H1 (cell line): ENCODE measurements at regions not wholly inside any gene's neighbourhood (a gene's known extent, or its start where the extent isn't known, plus 50 kb on each side); places are given as distances from the start of the nearest gene placed in this dataset.

Experiments
- CTCF ChIA-PET: fragments of 300-600 bp; sonication (Branson Sonifier 250); formaldehyde crosslinking; loops from one replicate; lab custom pipeline; 2021; ENCODE audit not compliant: partially characterized antibody; lab: Charles Lee
- POLR2A ChIA-PET: fragments of 300-600 bp; sonication (Branson Sonifier 250); formaldehyde crosslinking; loops from one replicate; lab custom pipeline; 2021; ENCODE audit warnings: inconsistent platforms; ENCODE audit not compliant: partially characterized antibody; lab: Charles Lee
- DNase-seq, 2 experiments: peaks; one replicate each; pipeline versions ENCODE4 v3.0.0 to v3.0.0-alpha.2; 2010 to 2022; ENCODE audit warnings: low spot score in 2 of 2, low read depth in 1 of 2, mixed read lengths in 1 of 2
- FAIRE-seq: peaks from 2 replicates; lab custom pipeline; 2011; peaks lifted over from hg19 to GRCh38; lab: Jason Lieb, UNC
- H2AFZ ChIP-seq: 2 replicates; pipeline ENCODE4 v1.8.1; 2012; ENCODE audit warnings: low read length, inconsistent platforms
- H2AK5ac ChIP-seq: 2 replicates; pipeline ENCODE4 v1.6.1; 2013; ENCODE audit warnings: low read depth, low read length
- H2BK120ac ChIP-seq: replicated peaks from 2 replicates; pipeline ENCODE3; 2013; ENCODE audit warnings: low read depth, low read length, inconsistent platforms
- H2BK12ac ChIP-seq: 2 replicates; pipeline ENCODE4 v1.6.1; 2013; ENCODE audit warnings: low read depth, low read length
- H2BK15ac ChIP-seq: 2 replicates; pipeline ENCODE4 v1.6.1; 2013; ENCODE audit warnings: low read length
- H2BK20ac ChIP-seq: 2 replicates; pipeline ENCODE4 v1.6.1; 2013; ENCODE audit warnings: low read length
- H2BK5ac ChIP-seq: 2 replicates; pipeline ENCODE4 v1.6.1; 2013; ENCODE audit warnings: low read depth, low read length
- H3K14ac ChIP-seq: 2 replicates; pipeline ENCODE4 v1.6.1; 2013; ENCODE audit warnings: inconsistent platforms; ENCODE audit not compliant: insufficient read length
- H3K18ac ChIP-seq: 2 replicates; pipeline ENCODE4 v1.6.1; 2013; ENCODE audit warnings: low read length; ENCODE audit errors: extremely low read depth
- H3K23ac ChIP-seq: 2 replicates; pipeline ENCODE4 v1.6.1; 2013; ENCODE audit warnings: inconsistent platforms; ENCODE audit not compliant: insufficient read length
- H3K23me2 ChIP-seq: 2 replicates; pipeline ENCODE4 v1.6.1; 2013; ENCODE audit warnings: low read depth, low read length
- H3K27ac ChIP-seq: 2 replicates; pipeline ENCODE4 v1.6.1; 2011; ENCODE audit warnings: low read depth, low read length, inconsistent platforms
- H3K27me3 ChIP-seq, 4 experiments: replicated peaks in 1 of 4; 1 replicate in 1 of 4; 2 replicates in 3 of 4; pipeline versions ENCODE4 v1.6.1 to v1.8.1; 2011 to 2013; ENCODE audit warnings: low read length in 3 of 4, mild to moderate bottlenecking in 3 of 4, inconsistent platforms in 2 of 4, mixed read lengths in 2 of 4, moderate library complexity in 1 of 4; ENCODE audit not compliant: control insufficient read depth in 3 of 4, insufficient read depth in 3 of 4; ENCODE audit errors: extremely low read depth in 1 of 4
- H3K36me3 ChIP-seq, 4 experiments: 2 replicates each; pipeline versions ENCODE4 v1.6.1 to v1.8.1; 2011 to 2013; ENCODE audit warnings: mild to moderate bottlenecking in 4 of 4, low read length in 3 of 4, moderate library complexity in 2 of 4, control low read depth in 1 of 4, inconsistent platforms in 1 of 4; ENCODE audit not compliant: insufficient read depth in 4 of 4, control insufficient read depth in 2 of 4
- H3K4ac ChIP-seq: replicated peaks from 2 replicates; pipeline ENCODE3; 2013; ENCODE audit warnings: low read length, low read depth, mixed read lengths, inconsistent platforms; ENCODE audit not compliant: insufficient read length
- H3K4me1 ChIP-seq, 4 experiments: replicated peaks in 1 of 4; 1 replicate in 1 of 4; 2 replicates in 3 of 4; pipeline versions ENCODE4 v1.6.1 to v1.8.1; 2011 to 2013; ENCODE audit warnings: low read length in 3 of 4, inconsistent platforms in 2 of 4, mixed read lengths in 1 of 4; ENCODE audit not compliant: insufficient read depth in 4 of 4, control insufficient read depth in 3 of 4
- H3K4me2 ChIP-seq, 2 experiments: 2 replicates each; pipeline versions ENCODE4 v1.6.1 to v1.8.1; 2011 to 2013; ENCODE audit warnings: low read depth in 2 of 2, low read length in 2 of 2, control low read depth in 1 of 2, inconsistent platforms in 1 of 2, mild to moderate bottlenecking in 1 of 2; ENCODE audit not compliant: insufficient read depth in 1 of 2
- H3K4me3 ChIP-seq, 4 experiments: fragments of 200-600, 300-600 bp in 1 of 4; sonication (generic), shearing (Covaris generic), sonication (Bioruptor Twin) in 1 of 4; 2 replicates each; pipeline versions ENCODE4 v1.5.1 to v1.8.1; 2011 to 2016; ENCODE audit warnings: low read length in 4 of 4, low read depth in 3 of 4, control low read depth in 2 of 4, inconsistent platforms in 2 of 4, mild to moderate bottlenecking in 2 of 4, mixed read lengths in 1 of 4, moderate library complexity in 1 of 4; ENCODE audit not compliant: insufficient read depth in 2 of 4; ENCODE audit errors: extremely low read depth in 1 of 4
- H3K56ac ChIP-seq: replicated peaks from 2 replicates; pipeline ENCODE3; 2013; ENCODE audit warnings: low read depth, mild to moderate bottlenecking, mixed read lengths, low read length, inconsistent platforms; ENCODE audit not compliant: insufficient read length
- H3K79me1 ChIP-seq: 2 replicates; pipeline ENCODE4 v1.6.1; 2013; ENCODE audit warnings: low read depth, low read length, control low read depth
- H3K79me2 ChIP-seq, 2 experiments: 2 replicates each; pipeline versions ENCODE4 v1.6.1 to v1.8.1; 2012 to 2013; ENCODE audit warnings: low read length in 2 of 2, mild to moderate bottlenecking in 2 of 2, inconsistent platforms in 1 of 2; ENCODE audit not compliant: insufficient read depth in 2 of 2, control insufficient read depth in 1 of 2
- H3K9ac ChIP-seq, 4 experiments: replicated peaks in 1 of 4; 1 replicate in 1 of 4; 2 replicates in 3 of 4; pipeline versions ENCODE4 v1.6.1 to v1.8.1; 2011 to 2013; ENCODE audit warnings: low read depth in 3 of 4, low read length in 3 of 4, control low read depth in 2 of 4, mild to moderate bottlenecking in 2 of 4, moderate library complexity in 2 of 4, inconsistent platforms in 1 of 4; ENCODE audit errors: extremely low read depth in 1 of 4
- H3K9me3 ChIP-seq, 2 experiments: 2 replicates each; pipeline versions ENCODE4 v1.6.1 to v1.8.1; 2012 to 2013; ENCODE audit warnings: mild to moderate bottlenecking in 2 of 2, moderate library complexity in 2 of 2, control low read depth in 1 of 2, inconsistent platforms in 1 of 2, low read depth in 1 of 2, low read length in 1 of 2, mixed read lengths in 1 of 2; ENCODE audit not compliant: insufficient read depth in 2 of 2
- H4K20me1 ChIP-seq, 2 experiments: replicated peaks in 1 of 2; 2 replicates each; pipeline versions ENCODE3 to v1.8.1; 2011 to 2013; ENCODE audit warnings: inconsistent platforms in 2 of 2, low read length in 2 of 2, mild to moderate bottlenecking in 1 of 2; ENCODE audit not compliant: insufficient read depth in 2 of 2, control insufficient read depth in 1 of 2
- H4K5ac ChIP-seq: 2 replicates; pipeline ENCODE4 v1.6.1; 2013; ENCODE audit warnings: low read length, low read depth, mixed read lengths, inconsistent platforms; ENCODE audit not compliant: insufficient read length
- H4K8ac ChIP-seq: 2 replicates; pipeline ENCODE4 v1.8.0; 2013; ENCODE audit warnings: mild to moderate bottlenecking, moderate library complexity, low read length, inconsistent platforms; ENCODE audit not compliant: insufficient read depth; ENCODE audit errors: extremely low read depth
- H4K91ac ChIP-seq: replicated peaks from 2 replicates; pipeline ENCODE3; 2013; ENCODE audit warnings: low read length, mixed read lengths, inconsistent platforms; ENCODE audit not compliant: insufficient read length
- BACH1 ChIP-seq: IDR thresholded peaks from 2 replicates; pipeline ENCODE4 v1.6.1; 2012; ENCODE audit warnings: low read length, improper control_type of control experiment
- BRCA1 ChIP-seq: IDR thresholded peaks from 2 replicates; pipeline ENCODE4 v1.6.1; 2012; ENCODE audit warnings: low read depth, low read length, improper control_type of control experiment
- CBX5 ChIP-seq: fragments of 300-800, 300-1000 bp; sonication (generic); IDR thresholded peaks from 2 replicates; pipeline ENCODE4 v1.7.1; 2016; ENCODE audit warnings: antibody characterized with exemption, low read length, low read depth
- MAFK ChIP-seq: IDR thresholded peaks from 2 replicates; pipeline ENCODE4 v1.6.1; 2012; ENCODE audit warnings: low read depth, mild to moderate bottlenecking, improper control_type of control experiment, low read length
- TAF7 ChIP-seq: optimal IDR thresholded peaks from 2 replicates; pipeline ENCODE3; 2011; ENCODE audit warnings: low read depth, mild to moderate bottlenecking, inconsistent platforms, low read length, moderate library complexity, borderline replicate concordance
- ZNF274 ChIP-seq: IDR thresholded peaks from 2 replicates; pipeline ENCODE4 v1.7.0; 2012; ENCODE audit warnings: low read length, borderline replicate concordance; ENCODE audit errors: extremely low read depth

DNA sequence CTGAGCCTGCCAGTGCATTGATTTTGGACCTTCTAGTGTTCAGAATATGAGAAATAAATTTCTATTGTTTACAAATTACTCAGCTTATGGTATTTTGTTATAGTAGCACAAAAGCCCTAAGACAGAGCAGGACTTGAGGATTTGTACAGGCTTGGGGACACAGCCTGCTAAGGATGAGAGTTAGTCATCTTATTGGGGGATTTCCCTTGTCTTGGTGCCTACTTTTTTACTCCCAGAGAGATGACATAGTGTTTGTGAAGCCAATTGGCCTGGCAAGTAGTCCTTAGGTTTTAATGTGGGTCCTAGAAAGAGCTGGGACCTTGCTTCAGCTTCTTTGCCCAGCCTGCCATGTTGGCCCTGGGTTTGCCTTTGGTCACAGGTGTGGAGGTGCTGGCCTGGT lies 364.0 kb downstream of the REEP3 start:
- no peak for FAIRE-seq

More for the DNA sequence above, 364.0 kb downstream of the REEP3 start:
- no peak overlapping the region for H2BK20ac ChIP-seq
- TF ChIP-seq ZNF274 = no peak
- no peak for TF ChIP-seq MAFK
- TF ChIP-seq BACH1 = no peak
- TF ChIP-seq CBX5 = no peak
- TF ChIP-seq BRCA1 = no peak
- no peak for TF ChIP-seq TAF7
- TF ChIP-seq, all 59 proteins: peak for 0
- H3K4me2 ChIP-seq = no peak overlapping the region
- H2BK120ac ChIP-seq = no peak overlapping the region
- no peak overlapping the region for H2BK5ac ChIP-seq
- H4K8ac ChIP-seq = no peak overlapping the region
- no peaks in the 10 kb centered on the region for H3K36me3 ChIP-seq
- H3K23ac ChIP-seq = no peak overlapping the region
- H2AK5ac ChIP-seq = no peak overlapping the region
- H3K27ac ChIP-seq = no peak overlapping the region
- no peak overlapping the region for H2AFZ ChIP-seq
- no peaks in the 10 kb centered on the region for H4K20me1 ChIP-seq
- H4K91ac ChIP-seq = no peak overlapping the region
- no peaks in the 10 kb centered on the region for H3K9me3 ChIP-seq
- DNase-seq = no peak
- H3K56ac ChIP-seq = no peak overlapping the region
- H3K9ac ChIP-seq = no peak overlapping the region
- H3K23me2 ChIP-seq = no peaks in the 10 kb centered on the region
- CTCF ChIA-PET = interaction anchor here (0.8 to 6.6 kb wide), 5 partner anchors 10 to 90 kb away, joined by 3 to 56 read pairs (median 7); no protein-coding TSS in a partner anchor
- H3K4me3 ChIP-seq = no peak overlapping the region
- H3K4ac ChIP-seq = no peak overlapping the region
- no peak overlapping the region for H4K5ac ChIP-seq
- H3K18ac ChIP-seq = no peak overlapping the region
- POLR2A ChIA-PET = interaction anchor here (1.2 kb wide), 1 partner anchor 15 kb away, joined by 3 read pairs; no protein-coding TSS in a partner anchor
- no peak overlapping the region for H2BK15ac ChIP-seq
- peaks cover 0 to 5% (median 4%) of the 10 kb centered on the region in 4 experiments; a peak in 4 of 7 replicates for H3K4me1 ChIP-seq
- H3K79me2 ChIP-seq = no peaks in the 10 kb centered on the region
- H3K27me3 ChIP-seq = no peaks in the 10 kb centered on the region
- no peaks in the 10 kb centered on the region for H3K79me1 ChIP-seq
- no peak overlapping the region for H3K14ac ChIP-seq
- no peak overlapping the region for H2BK12ac ChIP-seq
